ENCODE measurements at regions not wholly inside any gene's neighbourhood (a gene's known extent, or its start where the extent isn't known, plus 50 kb on each side); places are given as distances from the start of the nearest gene placed in this dataset.

GRCh38 chr13:63011996-63012395 lies 1596.3 kb upstream of the PCDH20 start:
- Histone ChIP-seq H3K27me3 (ENCODE audit: insufficient read depth, low read length) (no peaks in the 10 kb centered on the region), H3K9me3 (ENCODE audit: control insufficient read depth in 1 of 2, insufficient read depth in 1 of 2, low read depth in 1 of 2, low read length in 2 of 2) (peaks cover 14 to 25% of the 10 kb centered on the region in 2 experiments; a peak in 2 of 4 replicates), H2AFZ (ENCODE audit: low read depth, low read length, poor library complexity, severe bottlenecking) (no peak overlapping the region), H3K9me2 (ENCODE audit: insufficient read depth) (no peaks in the 10 kb centered on the region), H4K20me1 (ENCODE audit: insufficient read depth) (no peaks in the 10 kb centered on the region), H3K36me3 (ENCODE audit: control insufficient read depth in 1 of 2, insufficient read depth in 2 of 2, low read length in 2 of 2) (no peaks in the 10 kb centered on the region), H3K4me2 (ENCODE audit: low read length) (no peak overlapping the region), H3K27ac (ENCODE audit: low read depth, low read length) (no peak overlapping the region), H3K4me1 (ENCODE audit: control insufficient read depth in 1 of 2, insufficient read depth in 2 of 2, low read length in 2 of 2) (no peaks in the 10 kb centered on the region), H3K9ac (ENCODE audit: low read length) (no peak overlapping the region), H3K79me2 (ENCODE audit: insufficient read depth, low read length) (no peaks in the 10 kb centered on the region), H3K4me3 (replicated peaks in 1 of 2; ENCODE audit: low read depth in 1 of 2, low read length in 2 of 2) (no peak overlapping the region)
- no peak for DNase-seq (ENCODE audit: low read depth, low spot score)
- CTCF ChIA-PET, result no interaction called here
- POLR2A ChIA-PET, result no interaction called here
- no TSS peak for BruUV-seq (replicated peaks)
- intact Hi-C loops (cut with micrococcal nuclease), result no loop called here
- TF ChIP-seq POLR2A (IDR thresholded peaks at IDR 0.05; ENCODE audit: borderline replicate concordance, extremely low read depth, insufficient read depth, insufficient read length) (no peak), REST (IDR thresholded peaks at IDR 0.05; ENCODE audit: low read depth) (no peak), FOSL1 (IDR thresholded peaks at IDR 0.05; ENCODE audit: low read depth) (no peak), MAX (IDR thresholded peaks at IDR 0.05) (no peak), CEBPB (IDR thresholded peaks at IDR 0.05; ENCODE audit: low read depth) (no peak), EZH2phosphoT487 (IDR thresholded peaks at IDR 0.05; ENCODE audit: borderline replicate concordance) (no peak), TCF7L2 (IDR thresholded peaks at IDR 0.05; ENCODE audit: borderline replicate concordance, extremely low read depth, insufficient read depth, insufficient read length) (no peak), ZFX (IDR thresholded peaks at IDR 0.05) (no peak), ELF1 (IDR thresholded peaks at IDR 0.05; ENCODE audit: borderline replicate concordance, low read depth) (no peak), EGR1 (IDR thresholded peaks at IDR 0.05; ENCODE audit: low read depth) (no peak), JUND (IDR thresholded peaks at IDR 0.05) (no peak), YY1 (IDR thresholded peaks at IDR 0.05; ENCODE audit: extremely low read depth, insufficient replicate concordance, low read depth, low read length) (no peak)
- no peak for ATAC-seq
- RAD21 ChIA-PET (ENCODE audit: low non-redundant PET in 1 of 2, low total read pairs in 2 of 2, uncharacterized antibody in 2 of 2, unreplicated experiment in 2 of 2), result no interaction called here

All from HCT116 (cell line).